GM23338 (cell line): ENCODE measurements at regions not wholly inside any gene's neighbourhood (a gene's known extent, or its start where the extent isn't known, plus 50 kb on each side); places are given as distances from the start of the nearest gene placed in this dataset.

Source experiments
- ATAC-seq: fragments of 200-7000 bp; cut with Tn5 transposase; 3 replicates; pipeline ENCODE4 v1.9.1; 2020
- DNase-seq: peaks from one replicate; pipeline ENCODE4 v3.0.0-alpha.2; 2015; ENCODE audit warnings: low spot score
- H2AFZ ChIP-seq: fragments of 200-600 bp; sonication (generic); 2 replicates; pipeline ENCODE4 v1.8.0; 2016; ENCODE audit warnings: antibody characterized with exemption, mild to moderate bottlenecking, moderate library complexity
- H3F3A ChIP-seq: fragments of 200-600 bp; sonication (generic); replicated peaks from 2 replicates; pipeline ENCODE4 v1.8.0; 2017; ENCODE audit warnings: antibody characterized with exemption, mixed run types, low read depth
- H3K27ac ChIP-seq: fragments of 200-600 bp; sonication (generic); 2 replicates; pipeline ENCODE4 v1.6.1; 2016; ENCODE audit warnings: low read depth
- H3K27me3 ChIP-seq: fragments of 200-600 bp; sonication (generic); 2 replicates; pipeline ENCODE4 v1.8.0; 2016; ENCODE audit warnings: mild to moderate bottlenecking, mixed run types, moderate library complexity; ENCODE audit not compliant: insufficient read depth
- H3K36me3 ChIP-seq: fragments of 200-600 bp; sonication (generic); 2 replicates; pipeline ENCODE4 v1.8.0; 2016; ENCODE audit warnings: mild to moderate bottlenecking; ENCODE audit not compliant: insufficient read depth
- H3K4me1 ChIP-seq: fragments of 200-600 bp; sonication (generic); 2 replicates; pipeline ENCODE4 v1.8.0; 2016; ENCODE audit warnings: mild to moderate bottlenecking, moderate library complexity; ENCODE audit not compliant: insufficient read depth
- H3K4me2 ChIP-seq: fragments of 200-600 bp; sonication (generic); 2 replicates; pipeline ENCODE4 v1.7.1; 2017; ENCODE audit warnings: mixed run types
- H3K4me3 ChIP-seq: fragments of 200-600 bp; sonication (generic); 2 replicates; pipeline ENCODE4 v1.6.1; 2016; ENCODE audit warnings: mixed run types
- H3K79me2 ChIP-seq: fragments of 200-600 bp; sonication (generic); replicated peaks from 2 replicates; pipeline ENCODE4 v1.8.0; 2017; ENCODE audit warnings: mild to moderate bottlenecking; ENCODE audit not compliant: insufficient read depth
- H3K9me2 ChIP-seq: fragments of 200-600 bp; sonication (generic); 2 replicates; pipeline ENCODE4 v1.8.0; 2017; ENCODE audit not compliant: insufficient read depth
- H4K20me1 ChIP-seq: fragments of 200-600 bp; sonication (generic); replicated peaks from 2 replicates; pipeline ENCODE4 v1.8.0; 2017; ENCODE audit warnings: mild to moderate bottlenecking; ENCODE audit not compliant: insufficient read depth
- H3K27ac Mint-ChIP-seq: 2 replicates; pipeline ENCODE4 v1.8.0; 2020; ENCODE audit warnings: inconsistent platforms, mild to moderate bottlenecking, moderate library complexity, mixed read lengths
- H3K27me3 Mint-ChIP-seq: 3 replicates; pipeline ENCODE4 v1.8.0; 2022; ENCODE audit warnings: low read depth, mild to moderate bottlenecking, moderate library complexity, mixed read lengths, inconsistent platforms; ENCODE audit not compliant: insufficient read depth, poor library complexity
- H3K36me3 Mint-ChIP-seq: 3 replicates; pipeline ENCODE4 v1.8.0; 2021; ENCODE audit warnings: low read depth, mild to moderate bottlenecking, inconsistent platforms, moderate library complexity, mixed read lengths
- H3K4me1 Mint-ChIP-seq: 3 replicates; pipeline ENCODE4 v1.8.0; 2020; ENCODE audit warnings: mild to moderate bottlenecking, inconsistent platforms, mixed read lengths
- H3K4me3 Mint-ChIP-seq: 3 replicates; pipeline ENCODE4 v1.8.0; 2021; ENCODE audit warnings: moderate library complexity, mild to moderate bottlenecking, inconsistent platforms, mixed read lengths
- H3K9me3 Mint-ChIP-seq: 3 replicates; pipeline ENCODE4 v1.8.0; 2020; ENCODE audit warnings: moderate library complexity, mild to moderate bottlenecking, inconsistent platforms, mixed read lengths
- EZH2phosphoT487 ChIP-seq: fragments of 200-600 bp; sonication (generic); IDR thresholded peaks from one replicate; pipeline ENCODE4 v1.8.1; 2018; ENCODE audit warnings: antibody characterized with exemption; ENCODE audit not compliant: unreplicated experiment
- JUNB ChIP-seq: IDR thresholded peaks from one replicate; pipeline ENCODE4 v1.6.1; 2016; ENCODE audit warnings: antibody characterized with exemption; ENCODE audit not compliant: unreplicated experiment
- NANOG ChIP-seq: IDR thresholded peaks from 2 replicates; pipeline ENCODE4 v1.6.1; 2016; ENCODE audit warnings: antibody characterized with exemption, borderline replicate concordance
- STAT1 ChIP-seq: IDR thresholded peaks from one replicate; pipeline ENCODE4 v1.6.1; 2016; ENCODE audit warnings: antibody characterized with exemption; ENCODE audit not compliant: unreplicated experiment
- ZNF331 ChIP-seq: fragments of 250-450 bp; sonication (Bioruptor Pico); IDR thresholded peaks from 2 replicates; pipeline ENCODE4 v1.5.0; 2020; ENCODE audit warnings: low read depth, mild to moderate bottlenecking, moderate library complexity
- TF ChIP-seq, protein P1 (sequence below), 2 experiments: fragments of 200-600 bp in 1 of 2; sonication (generic) in 1 of 2; conservative IDR thresholded peaks; 2 replicates each; pipeline versions ENCODE4 v1.5.1 to v1.6.1; 2016 to 2017; ENCODE audit warnings: antibody characterized with exemption in 2 of 2, low read depth in 2 of 2, mild to moderate bottlenecking in 2 of 2, moderate library complexity in 1 of 2
- TF ChIP-seq, protein P2 (sequence below): IDR thresholded peaks from 2 replicates; pipeline ENCODE4 v1.6.1; 2016; ENCODE audit warnings: antibody characterized with exemption
- TF ChIP-seq, protein P3 (sequence below): fragments of 250-450 bp; sonication (Bioruptor Pico); IDR thresholded peaks from 2 replicates; pipeline ENCODE4 v1.5.0; 2020; ENCODE audit warnings: mild to moderate bottlenecking, moderate library complexity

DNA sequence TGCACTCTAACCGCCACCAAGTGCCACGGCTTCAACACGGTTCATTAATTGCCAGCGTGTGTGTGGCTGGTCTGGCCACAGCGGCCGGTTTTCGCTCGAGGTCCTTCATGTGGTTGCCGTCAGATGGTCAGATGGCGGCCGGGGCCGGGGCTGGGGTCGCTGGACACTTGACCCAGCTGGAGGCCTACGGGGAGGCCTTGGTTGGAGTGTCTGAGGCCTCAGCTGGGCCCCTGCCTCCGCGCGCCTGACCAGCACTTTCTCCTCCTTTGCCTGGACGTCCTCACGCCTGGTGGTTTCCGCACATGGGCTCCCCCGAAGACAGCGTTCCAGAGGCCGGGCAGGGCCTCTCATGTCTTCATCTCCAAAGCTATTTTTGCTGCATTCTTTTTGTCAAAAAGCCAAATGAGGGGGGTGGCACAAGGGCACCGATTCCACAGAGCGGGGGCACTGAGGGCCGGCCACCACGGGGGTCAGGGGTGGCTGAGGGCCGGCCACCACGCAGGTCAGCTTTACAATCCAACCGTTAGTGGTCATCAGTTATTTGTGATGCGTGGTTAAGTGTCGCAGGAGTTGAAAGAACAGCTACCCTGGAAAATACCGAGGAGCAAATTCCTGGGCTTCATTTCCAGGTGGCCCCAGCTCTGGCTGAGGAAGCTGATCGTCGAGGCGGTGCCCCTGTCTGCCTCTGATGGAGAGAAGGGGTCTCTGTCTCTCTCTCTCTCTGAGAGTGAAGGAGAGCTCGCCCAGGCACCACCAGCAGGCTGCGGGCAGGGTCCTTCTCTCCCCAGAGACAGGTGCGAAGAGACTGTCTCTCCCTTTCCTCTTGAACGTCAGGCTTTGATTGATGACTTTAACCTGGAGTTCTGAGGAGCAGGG is 50.5 kb upstream of the FRMD1 start:
- Histone ChIP-seq H4K20me1 (no peaks in the 10 kb centered on the region), H3K4me2 (no peak overlapping the region), H3K79me2 (no peaks in the 10 kb centered on the region), H3K27ac (no peak overlapping the region), H2AFZ (no peak overlapping the region), H3K4me1 (peaks cover 11% of the 10 kb centered on the region), H3F3A (no peaks in the 10 kb centered on the region), H3K9me2 (no peaks in the 10 kb centered on the region), H3K27me3 (no peaks in the 10 kb centered on the region), H3K36me3 (no peaks in the 10 kb centered on the region), H3K4me3 (no peak overlapping the region)
- Mint-ChIP-seq H3K9me3 (no peaks in the 10 kb centered on the region), H3K4me1 (peaks cover 27% of the 10 kb centered on the region), H3K4me3 (no peak overlapping the region), H3K27ac (no peak overlapping the region), H3K36me3 (no peaks in the 10 kb centered on the region), H3K27me3 (peaks cover 20% of the 10 kb centered on the region)
- no peak for DNase-seq
- no peak for TF ChIP-seq NANOG
- no peak for TF ChIP-seq STAT1
- no peak for TF ChIP-seq EZH2phosphoT487
- TF ChIP-seq, protein P1, sequence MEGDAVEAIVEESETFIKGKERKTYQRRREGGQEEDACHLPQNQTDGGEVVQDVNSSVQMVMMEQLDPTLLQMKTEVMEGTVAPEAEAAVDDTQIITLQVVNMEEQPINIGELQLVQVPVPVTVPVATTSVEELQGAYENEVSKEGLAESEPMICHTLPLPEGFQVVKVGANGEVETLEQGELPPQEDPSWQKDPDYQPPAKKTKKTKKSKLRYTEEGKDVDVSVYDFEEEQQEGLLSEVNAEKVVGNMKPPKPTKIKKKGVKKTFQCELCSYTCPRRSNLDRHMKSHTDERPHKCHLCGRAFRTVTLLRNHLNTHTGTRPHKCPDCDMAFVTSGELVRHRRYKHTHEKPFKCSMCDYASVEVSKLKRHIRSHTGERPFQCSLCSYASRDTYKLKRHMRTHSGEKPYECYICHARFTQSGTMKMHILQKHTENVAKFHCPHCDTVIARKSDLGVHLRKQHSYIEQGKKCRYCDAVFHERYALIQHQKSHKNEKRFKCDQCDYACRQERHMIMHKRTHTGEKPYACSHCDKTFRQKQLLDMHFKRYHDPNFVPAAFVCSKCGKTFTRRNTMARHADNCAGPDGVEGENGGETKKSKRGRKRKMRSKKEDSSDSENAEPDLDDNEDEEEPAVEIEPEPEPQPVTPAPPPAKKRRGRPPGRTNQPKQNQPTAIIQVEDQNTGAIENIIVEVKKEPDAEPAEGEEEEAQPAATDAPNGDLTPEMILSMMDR (conservative IDR thresholded peaks at IDR 0.05; ENCODE audit: low read depth in 2 of 2), result no peak
- no peak for TF ChIP-seq JUNB
- no peak for TF ChIP-seq ZNF331 (CRISPR knock-in tag)
- TF ChIP-seq, protein P2, sequence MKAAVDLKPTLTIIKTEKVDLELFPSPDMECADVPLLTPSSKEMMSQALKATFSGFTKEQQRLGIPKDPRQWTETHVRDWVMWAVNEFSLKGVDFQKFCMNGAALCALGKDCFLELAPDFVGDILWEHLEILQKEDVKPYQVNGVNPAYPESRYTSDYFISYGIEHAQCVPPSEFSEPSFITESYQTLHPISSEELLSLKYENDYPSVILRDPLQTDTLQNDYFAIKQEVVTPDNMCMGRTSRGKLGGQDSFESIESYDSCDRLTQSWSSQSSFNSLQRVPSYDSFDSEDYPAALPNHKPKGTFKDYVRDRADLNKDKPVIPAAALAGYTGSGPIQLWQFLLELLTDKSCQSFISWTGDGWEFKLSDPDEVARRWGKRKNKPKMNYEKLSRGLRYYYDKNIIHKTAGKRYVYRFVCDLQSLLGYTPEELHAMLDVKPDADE, result no peak
- TF ChIP-seq, protein P3, sequence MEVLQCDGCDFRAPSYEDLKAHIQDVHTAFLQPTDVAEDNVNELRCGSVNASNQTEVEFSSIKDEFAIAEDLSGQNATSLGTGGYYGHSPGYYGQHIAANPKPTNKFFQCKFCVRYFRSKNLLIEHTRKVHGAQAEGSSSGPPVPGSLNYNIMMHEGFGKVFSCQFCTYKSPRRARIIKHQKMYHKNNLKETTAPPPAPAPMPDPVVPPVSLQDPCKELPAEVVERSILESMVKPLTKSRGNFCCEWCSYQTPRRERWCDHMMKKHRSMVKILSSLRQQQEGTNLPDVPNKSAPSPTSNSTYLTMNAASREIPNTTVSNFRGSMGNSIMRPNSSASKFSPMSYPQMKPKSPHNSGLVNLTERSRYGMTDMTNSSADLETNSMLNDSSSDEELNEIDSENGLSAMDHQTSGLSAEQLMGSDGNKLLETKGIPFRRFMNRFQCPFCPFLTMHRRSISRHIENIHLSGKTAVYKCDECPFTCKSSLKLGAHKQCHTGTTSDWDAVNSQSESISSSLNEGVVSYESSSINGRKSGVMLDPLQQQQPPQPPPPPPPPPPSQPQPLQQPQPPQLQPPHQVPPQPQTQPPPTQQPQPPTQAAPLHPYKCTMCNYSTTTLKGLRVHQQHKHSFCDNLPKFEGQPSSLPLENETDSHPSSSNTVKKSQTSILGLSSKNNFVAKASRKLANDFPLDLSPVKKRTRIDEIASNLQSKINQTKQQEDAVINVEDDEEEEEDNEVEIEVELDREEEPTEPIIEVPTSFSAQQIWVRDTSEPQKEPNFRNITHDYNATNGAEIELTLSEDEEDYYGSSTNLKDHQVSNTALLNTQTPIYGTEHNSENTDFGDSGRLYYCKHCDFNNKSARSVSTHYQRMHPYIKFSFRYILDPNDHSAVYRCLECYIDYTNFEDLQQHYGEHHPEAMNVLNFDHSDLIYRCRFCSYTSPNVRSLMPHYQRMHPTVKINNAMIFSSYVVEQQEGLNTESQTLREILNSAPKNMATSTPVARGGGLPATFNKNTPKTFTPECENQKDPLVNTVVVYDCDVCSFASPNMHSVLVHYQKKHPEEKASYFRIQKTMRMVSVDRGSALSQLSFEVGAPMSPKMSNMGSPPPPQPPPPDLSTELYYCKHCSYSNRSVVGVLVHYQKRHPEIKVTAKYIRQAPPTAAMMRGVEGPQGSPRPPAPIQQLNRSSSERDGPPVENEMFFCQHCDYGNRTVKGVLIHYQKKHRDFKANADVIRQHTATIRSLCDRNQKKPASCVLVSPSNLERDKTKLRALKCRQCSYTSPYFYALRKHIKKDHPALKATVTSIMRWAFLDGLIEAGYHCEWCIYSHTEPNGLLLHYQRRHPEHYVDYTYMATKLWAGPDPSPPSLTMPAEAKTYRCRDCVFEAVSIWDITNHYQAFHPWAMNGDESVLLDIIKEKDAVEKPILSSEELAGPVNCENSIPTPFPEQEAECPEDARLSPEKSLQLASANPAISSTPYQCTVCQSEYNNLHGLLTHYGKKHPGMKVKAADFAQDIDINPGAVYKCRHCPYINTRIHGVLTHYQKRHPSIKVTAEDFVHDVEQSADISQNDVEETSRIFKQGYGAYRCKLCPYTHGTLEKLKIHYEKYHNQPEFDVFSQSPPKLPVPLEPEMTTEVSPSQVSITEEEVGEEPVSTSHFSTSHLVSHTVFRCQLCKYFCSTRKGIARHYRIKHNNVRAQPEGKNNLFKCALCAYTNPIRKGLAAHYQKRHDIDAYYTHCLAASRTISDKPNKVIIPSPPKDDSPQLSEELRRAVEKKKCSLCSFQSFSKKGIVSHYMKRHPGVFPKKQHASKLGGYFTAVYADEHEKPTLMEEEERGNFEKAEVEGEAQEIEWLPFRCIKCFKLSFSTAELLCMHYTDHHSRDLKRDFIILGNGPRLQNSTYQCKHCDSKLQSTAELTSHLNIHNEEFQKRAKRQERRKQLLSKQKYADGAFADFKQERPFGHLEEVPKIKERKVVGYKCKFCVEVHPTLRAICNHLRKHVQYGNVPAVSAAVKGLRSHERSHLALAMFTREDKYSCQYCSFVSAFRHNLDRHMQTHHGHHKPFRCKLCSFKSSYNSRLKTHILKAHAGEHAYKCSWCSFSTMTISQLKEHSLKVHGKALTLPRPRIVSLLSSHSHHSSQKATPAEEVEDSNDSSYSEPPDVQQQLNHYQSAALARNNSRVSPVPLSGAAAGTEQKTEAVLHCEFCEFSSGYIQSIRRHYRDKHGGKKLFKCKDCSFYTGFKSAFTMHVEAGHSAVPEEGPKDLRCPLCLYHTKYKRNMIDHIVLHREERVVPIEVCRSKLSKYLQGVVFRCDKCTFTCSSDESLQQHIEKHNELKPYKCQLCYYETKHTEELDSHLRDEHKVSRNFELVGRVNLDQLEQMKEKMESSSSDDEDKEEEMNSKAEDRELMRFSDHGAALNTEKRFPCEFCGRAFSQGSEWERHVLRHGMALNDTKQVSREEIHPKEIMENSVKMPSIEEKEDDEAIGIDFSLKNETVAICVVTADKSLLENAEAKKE (CRISPR knock-in tag), result no peak
- no peak for ATAC-seq
